ENCODE measurements at regions not wholly inside any gene's neighbourhood (a gene's known extent, or its start where the extent isn't known, plus 50 kb on each side); places are given as distances from the start of the nearest gene placed in this dataset.
A peak's percentile ranks its signal among the peaks of the same experiment; 100 is the strongest.
"Not testable (repeated sequence)": the region's sequence is repeated elsewhere in the genome, so short reads cannot be mapped to it uniquely, and the experiment has no call there.

- no peak for DNase-seq
Measured at GRCh38 chr7:20839196-20839735, 52.6 kb upstream of the SP8 start.

- no peak for DNase-seq
Measured at GRCh38 chr7:20839987-20840386, 53.3 kb upstream of the SP8 start.

GRCh38 chr7:20846791-20847190, 60.1 kb upstream of the SP8 start:
- DNase-seq = no peak

- DNase-seq = no peak
Measured at GRCh38 chr7:20858951-20859350, 72.3 kb upstream of the SP8 start.

- no peak for DNase-seq
Measured at GRCh38 chr7:20861468-20861867, 74.8 kb upstream of the SP8 start.

- no peak for DNase-seq
Measured at GRCh38 chr7:20862554-20862953, 75.9 kb upstream of the SP8 start.

- DNase-seq = no peak
Measured at GRCh38 chr7:20864221-20864620, 77.5 kb upstream of the SP8 start.

GRCh38 chr7:20865684-20866083, 79.0 kb upstream of the SP8 start:
- DNase-seq = no peak

GRCh38 chr7:20870977-20871376, 84.3 kb upstream of the SP8 start:
- no peak for DNase-seq

GRCh38 chr7:20892776-20893175, 106.1 kb upstream of the SP8 start:
- DNase-seq = no peak

- no peak for DNase-seq
Measured at GRCh38 chr7:20894806-20895205, 108.1 kb upstream of the SP8 start.

- peak; percentile 45 for DNase-seq
Measured at GRCh38 chr7:20895563-20895962, 108.9 kb upstream of the SP8 start.

- no peak for DNase-seq
Measured at GRCh38 chr7:20896996-20897395, 110.3 kb upstream of the SP8 start.

- no peak for DNase-seq
Measured at GRCh38 chr7:20906801-20907453, 120.2 kb upstream of the SP8 start.

- peak; percentile 0 for DNase-seq
Measured at GRCh38 chr7:20911081-20911480, 124.4 kb upstream of the SP8 start.

- no peak for DNase-seq
Measured at GRCh38 chr7:20913853-20914252, 127.2 kb upstream of the SP8 start.

GRCh38 chr7:20916311-20916710, 129.6 kb upstream of the SP8 start:
- DNase-seq = no peak

- no peak for DNase-seq
Measured at GRCh38 chr7:20917603-20918002, 130.9 kb upstream of the SP8 start.

- no peak for DNase-seq
Measured at GRCh38 chr7:20918156-20918555, 131.5 kb upstream of the SP8 start.

GRCh38 chr7:20927178-20927577, 140.5 kb upstream of the SP8 start:
- not testable (repeated sequence) for DNase-seq

GRCh38 chr7:20927976-20928375, 141.3 kb upstream of the SP8 start:
- DNase-seq = no peak

GRCh38 chr7:20929199-20929598, 142.5 kb upstream of the SP8 start:
- no peak for DNase-seq

GRCh38 chr7:20931739-20932138, 145.1 kb upstream of the SP8 start:
- DNase-seq = no peak

- DNase-seq = no peak
Measured at GRCh38 chr7:20932785-20933527, 146.3 kb upstream of the SP8 start.

- DNase-seq = no peak
Measured at GRCh38 chr7:20945451-20945850, 158.8 kb upstream of the SP8 start.

Data from NCI-H226 (cell line).